Lower leg skin (tissue), 4 donors: ENCODE measurements at regions not wholly inside any gene's neighbourhood (a gene's known extent, or its start where the extent isn't known, plus 50 kb on each side); places are given as distances from the start of the nearest gene placed in this dataset.

ENCODE experiments used
- DNase-seq, 2 donors: peaks; one replicate each; pipeline ENCODE4 v3.0.0-alpha.2; 2019; ENCODE audit warnings: low spot score in 2 of 2
- H3K4me3 ChIP-seq: fragments of 200-600 bp; sonication (generic); 2 replicates; pipeline ENCODE4 v1.5.1; 2017; ENCODE audit warnings: mild to moderate bottlenecking, low read depth; ENCODE audit not compliant: poor library complexity, severe bottlenecking
- POLR2A ChIP-seq, 2 donors: fragments of 450-650 bp; IDR thresholded peaks; one replicate each; pipeline ENCODE4 v1.6.1; 2016 to 2017; ENCODE audit warnings: antibody characterized with exemption in 2 of 2, mild to moderate bottlenecking in 1 of 2, moderate library complexity in 1 of 2
- WGBS, 2 donors: methylation state at CpG; one replicate each; pipeline ENCODE4 v1.1.5; 2018; 5-methylcytosine and 5-hydroxymethylcytosine counted together
- intact Hi-C: fragments of 100-400 bp; cut with DNase I; formaldehyde crosslinking; loops from one replicate; pipeline ENCODE4 v1.15.0; 2023; ENCODE audit warnings: low total_unique reads
- TF ChIP-seq, protein P1 (sequence below), 3 donors: fragments of 450-650 bp; IDR thresholded peaks; one replicate each; pipeline ENCODE4 v1.5.1; 2016; ENCODE audit warnings: antibody characterized with exemption in 3 of 3, mild to moderate bottlenecking in 3 of 3, moderate library complexity in 2 of 3

DNA sequence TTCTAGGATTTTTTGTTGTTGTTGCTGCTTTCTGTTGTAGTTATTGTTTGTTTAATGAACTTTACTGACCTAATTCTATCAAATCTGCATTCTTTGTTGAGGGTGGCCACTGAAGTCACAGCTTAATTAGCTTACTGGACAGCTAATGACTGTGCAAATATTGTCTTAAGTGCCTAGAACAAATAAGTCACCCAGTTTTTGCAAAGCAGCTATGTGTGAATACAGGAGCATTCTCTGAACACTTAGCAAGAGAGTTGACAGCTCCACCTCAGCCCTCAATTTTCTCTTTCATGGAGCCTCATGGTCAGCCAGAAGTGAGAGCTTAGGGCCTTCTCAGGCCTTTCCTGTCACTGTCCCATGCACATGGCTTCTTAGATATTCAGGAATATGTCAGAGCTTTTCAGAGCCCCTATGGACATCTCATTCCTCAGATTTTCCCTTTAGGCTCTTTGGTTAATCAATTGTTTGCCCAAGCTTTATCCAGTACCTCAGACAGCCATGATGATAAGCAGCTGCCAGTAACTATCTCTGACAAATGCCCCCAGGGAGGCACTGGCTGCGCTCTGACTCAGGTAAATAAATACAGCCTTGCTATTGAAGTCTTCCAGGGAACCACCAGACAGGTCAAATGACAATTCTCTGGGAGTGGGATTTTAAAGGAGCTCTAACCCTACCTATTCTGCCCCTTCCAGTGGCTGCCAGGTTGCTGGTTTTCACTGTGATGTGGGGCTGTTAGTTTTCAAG is 241.4 kb upstream of the IL12B start:
- 72% methylated on average over 1 of the region's 1 CpG for WGBS, 2 donors
- intact Hi-C loops, result no loop called here
- H3K4me3 ChIP-seq, result no peak overlapping the region
- TF ChIP-seq POLR2A (IDR thresholded peaks at IDR 0.05), result no peak
- TF ChIP-seq, protein P1, sequence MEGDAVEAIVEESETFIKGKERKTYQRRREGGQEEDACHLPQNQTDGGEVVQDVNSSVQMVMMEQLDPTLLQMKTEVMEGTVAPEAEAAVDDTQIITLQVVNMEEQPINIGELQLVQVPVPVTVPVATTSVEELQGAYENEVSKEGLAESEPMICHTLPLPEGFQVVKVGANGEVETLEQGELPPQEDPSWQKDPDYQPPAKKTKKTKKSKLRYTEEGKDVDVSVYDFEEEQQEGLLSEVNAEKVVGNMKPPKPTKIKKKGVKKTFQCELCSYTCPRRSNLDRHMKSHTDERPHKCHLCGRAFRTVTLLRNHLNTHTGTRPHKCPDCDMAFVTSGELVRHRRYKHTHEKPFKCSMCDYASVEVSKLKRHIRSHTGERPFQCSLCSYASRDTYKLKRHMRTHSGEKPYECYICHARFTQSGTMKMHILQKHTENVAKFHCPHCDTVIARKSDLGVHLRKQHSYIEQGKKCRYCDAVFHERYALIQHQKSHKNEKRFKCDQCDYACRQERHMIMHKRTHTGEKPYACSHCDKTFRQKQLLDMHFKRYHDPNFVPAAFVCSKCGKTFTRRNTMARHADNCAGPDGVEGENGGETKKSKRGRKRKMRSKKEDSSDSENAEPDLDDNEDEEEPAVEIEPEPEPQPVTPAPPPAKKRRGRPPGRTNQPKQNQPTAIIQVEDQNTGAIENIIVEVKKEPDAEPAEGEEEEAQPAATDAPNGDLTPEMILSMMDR (IDR thresholded peaks at IDR 0.05), result no peak
- DNase-seq, result no peak

DNA sequence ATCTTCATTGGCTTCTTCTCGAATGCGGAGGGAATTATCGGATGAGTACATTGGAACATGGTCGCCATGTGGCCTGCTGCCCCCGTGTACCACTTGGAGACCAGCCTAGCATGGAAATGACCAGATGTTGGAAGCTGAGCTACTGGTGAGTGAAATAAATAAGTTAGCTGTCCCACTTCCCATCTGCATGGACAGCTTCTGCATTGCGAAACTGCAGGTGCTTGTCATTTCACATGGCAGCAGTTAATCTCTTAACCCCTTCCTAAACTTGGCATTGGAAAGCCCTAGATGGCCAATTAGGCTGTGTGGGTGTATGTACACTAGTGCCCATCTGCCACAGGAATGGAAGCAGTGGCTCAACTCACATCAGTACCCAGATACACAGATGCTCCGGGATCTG is 246.6 kb upstream of the IL12B start:
- whole genome bisulfite sequencing, 2 donors, result 86 to 89% methylated on average over 7 of the region's 7 CpGs
- H3K4me3 ChIP-seq, result no peak overlapping the region
- TF ChIP-seq POLR2A (IDR thresholded peaks at IDR 0.05), result no peak
- TF ChIP-seq, protein P1 (IDR thresholded peaks at IDR 0.05), result no peak
- intact Hi-C loops, result no loop called here
- no peak for DNase-seq

DNA sequence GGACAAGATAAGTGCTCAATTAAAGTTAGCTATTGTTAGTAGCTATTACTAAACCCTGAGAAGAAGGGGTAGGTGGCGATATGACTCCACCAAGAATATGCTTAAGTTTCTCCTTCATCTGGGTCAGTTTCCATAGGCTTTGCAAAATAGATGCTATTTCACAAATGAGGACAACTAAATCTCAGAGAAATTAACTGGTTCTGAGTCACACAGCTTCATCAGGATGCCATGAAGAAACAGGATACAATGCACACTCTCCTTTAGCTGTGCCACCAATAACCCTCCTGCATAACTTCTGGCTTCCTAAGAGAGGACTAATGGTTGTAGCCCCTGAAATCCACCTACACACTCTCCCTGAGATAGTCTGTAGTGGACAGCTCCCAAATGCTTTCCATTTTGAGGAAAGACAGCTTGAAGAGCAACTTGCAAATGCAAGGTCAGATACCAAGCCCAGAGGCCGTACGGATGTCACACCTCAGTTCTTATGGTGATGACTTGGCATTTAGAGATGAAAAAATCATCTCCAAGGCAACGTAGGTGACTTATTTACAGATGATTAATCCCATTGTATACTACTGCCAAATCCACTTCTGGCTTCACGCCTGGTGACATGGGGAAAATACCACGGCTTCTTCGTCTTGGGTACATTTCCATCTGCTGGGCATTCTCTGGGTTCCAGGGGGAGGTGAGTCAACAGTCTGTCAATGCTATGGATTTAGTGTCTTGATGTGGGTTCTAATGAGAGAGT is 251.4 kb upstream of the IL12B start:
- intact Hi-C loops, result no loop called here
- no peak overlapping the region for H3K4me3 ChIP-seq
- TF ChIP-seq, protein P1 (IDR thresholded peaks at IDR 0.05), result no peak
- peak in 1 of 2 donors; percentile 34 for DNase-seq
- 41 to 44% methylated on average over 7 of the region's 7 CpGs for WGBS, 2 donors

DNA sequence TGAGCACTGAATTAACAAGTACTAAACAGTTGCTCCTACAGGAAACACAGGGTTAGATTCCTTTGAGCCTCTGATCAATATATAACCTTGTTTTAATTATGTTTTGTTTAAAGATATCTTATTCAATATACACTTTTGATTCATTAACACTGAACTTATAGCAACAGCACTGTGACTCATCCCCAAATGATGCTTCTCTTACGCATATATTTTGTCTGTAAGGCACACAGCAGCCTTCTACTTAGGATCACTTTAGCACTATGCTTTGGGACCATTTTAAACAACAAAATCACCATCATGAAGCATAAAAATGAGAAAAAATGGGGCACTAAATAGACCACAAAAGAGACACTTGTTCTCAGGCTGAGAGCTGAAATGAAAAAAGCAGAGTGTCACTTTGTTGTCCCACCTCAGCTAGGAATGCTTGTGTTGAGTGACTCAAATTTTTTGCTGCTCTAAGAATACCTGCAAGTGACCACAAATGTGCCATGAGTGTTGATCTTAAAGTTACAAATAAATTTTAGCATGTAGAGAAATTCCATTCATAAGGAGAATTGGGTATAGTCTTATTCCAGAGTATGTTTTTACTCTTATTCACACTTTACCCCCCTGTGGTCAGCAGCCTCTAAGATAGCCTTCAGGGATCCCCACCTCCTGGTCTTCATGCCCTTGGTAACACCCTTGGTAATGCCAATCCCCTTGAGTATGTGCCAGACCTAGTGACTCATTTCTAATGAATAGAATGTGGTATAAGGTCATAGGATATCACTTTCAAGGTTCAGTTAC is 252.7 kb upstream of the IL12B start:
- 53 to 81% methylated on average over 1 of the region's 1 CpG for WGBS, 2 donors
- intact Hi-C loops, result no loop called here
- TF ChIP-seq POLR2A (IDR thresholded peaks at IDR 0.05), result no peak
- TF ChIP-seq, protein P1 (IDR thresholded peaks at IDR 0.05), result no peak
- DNase-seq, result no peak
- H3K4me3 ChIP-seq, result no peak overlapping the region

DNA sequence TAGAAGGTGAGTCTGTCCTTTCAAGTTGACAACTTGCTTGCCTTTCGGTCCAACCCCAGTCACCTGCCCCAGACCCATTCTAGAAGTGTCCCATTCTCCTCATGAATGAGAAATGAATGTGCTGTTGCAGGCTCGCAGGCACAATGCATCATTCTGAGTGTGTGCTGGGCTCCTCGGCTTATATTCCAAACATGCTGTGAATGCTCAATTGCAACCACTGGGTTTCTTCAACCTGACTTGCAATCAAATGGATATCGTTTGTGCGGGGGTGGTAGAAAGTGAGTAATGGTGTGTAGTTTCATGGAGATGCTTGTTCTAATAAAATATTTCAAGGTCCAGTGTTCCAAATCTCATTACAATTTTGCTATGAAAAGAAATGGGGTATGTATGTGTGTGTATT is 256.6 kb upstream of the IL12B start:
- intact Hi-C loops, result no loop called here
- no peak overlapping the region for H3K4me3 ChIP-seq
- TF ChIP-seq, protein P1 (IDR thresholded peaks at IDR 0.05), result no peak
- TF ChIP-seq POLR2A (IDR thresholded peaks at IDR 0.05), result no peak
- DNase-seq, result no peak
- WGBS, 2 donors, result 85 to 95% methylated on average over 5 of the region's 5 CpGs
